Heart left ventricle (tissue), 13 donors: ENCODE measurements at regions not wholly inside any gene's neighbourhood (a gene's known extent, or its start where the extent isn't known, plus 50 kb on each side); places are given as distances from the start of the nearest gene placed in this dataset.

Experiments used
- CTCF ChIP-seq, 12 donors: fragments of 200-600 bp; sonication (generic) in 4 of 12; IDR thresholded peaks; one replicate each; pipeline versions ENCODE4 v1.5.0 to v1.8.0; 2018 to 2022; ENCODE audit warnings: antibody characterized with exemption in 12 of 12, mild to moderate bottlenecking in 5 of 12
- POLR2A ChIP-seq, 2 donors: fragments of 450-650 bp; IDR thresholded peaks; one replicate each; pipeline ENCODE4 v1.6.1; 2017; ENCODE audit warnings: antibody characterized with exemption in 2 of 2, mild to moderate bottlenecking in 2 of 2, moderate library complexity in 2 of 2
- donor health status: ischemic (EF 13 %, LVEDD 7.1; RV severe dilation, severe dysfunction).
- donor health status: DM: no; HTN: yes; CAD: no.
- donor health status: DM: no; HTN: no; CAD: no.
- donor health status: ischemic (EF 25% LVEDD 6.9; RV normal size, moderate dysfunction).
- donor health status: ischemic (EF 25% LVEDD 5.7; RV mildly dilated, moderate dysfunction).
- donor health status: ischemic (EF 35%, LVEDD 5.7; RV mildly dilated, moderate dysfunction).
- donor health status: nonischemic (EF 11% LVEDD 7.7; RV severe dilation, severe dysfunction).
- donor health status: DM: yes; HTN: yes; CAD: no.
- donor health status: PGD.
- donor health status: ischemic (EF 29% LVEDD 5.4; RV normal size, mild dysfunction).
- donor health status: nonischemic (EF 23%, LVEDD 6.1; RV moderate dilation, normal function).

- TF ChIP-seq POLR2A (IDR thresholded peaks at IDR 0.05) (no peak), CTCF (IDR thresholded peaks at IDR 0.05) (no peak)
These were observed 565.2 kb downstream of the CDH8 start for GRCh38 chr16:61471023-61471422.
